Right atrium auricular region (tissue), 2 donors: ENCODE measurements at regions not wholly inside any gene's neighbourhood (a gene's known extent, or its start where the extent isn't known, plus 50 kb on each side); places are given as distances from the start of the nearest gene placed in this dataset.
"Not testable (repeated sequence)": the region's sequence is repeated elsewhere in the genome, so short reads cannot be mapped to it uniquely, and the experiment has no call there.

ENCODE experiments used
- DNase-seq: peaks from one replicate; pipeline ENCODE4 v3.0.0-alpha.2; 2019; ENCODE audit warnings: low spot score
- H3K27ac ChIP-seq, 2 donors: fragments of 200-600 bp; sonication (generic); 1 replicate in 1 of 2; 2 replicates in 1 of 2; pipeline ENCODE4 v1.5.1; 2016 to 2019
- H3K27me3 ChIP-seq, 2 donors: fragments of 200-600 bp; sonication (generic); one replicate each; pipeline versions ENCODE4 v1.5.1 to v1.6.0; 2017 to 2019
- H3K36me3 ChIP-seq: fragments of 200-600 bp; sonication (generic); one replicate; pipeline ENCODE4 v1.5.1; 2016
- H3K4me1 ChIP-seq, 2 donors: fragments of 200-600 bp; sonication (generic); one replicate each; pipeline versions ENCODE4 v1.5.1 to v1.6.0; 2017 to 2019
- H3K4me3 ChIP-seq, 2 donors: fragments of 200-600 bp; sonication (generic); 1 replicate in 1 of 2; 2 replicates in 1 of 2; pipeline ENCODE4 v1.5.1; 2017 to 2019; ENCODE audit warnings: mild to moderate bottlenecking in 1 of 2, moderate library complexity in 1 of 2
- H3K9me3 ChIP-seq, 2 donors: fragments of 200-600 bp; sonication (generic); one replicate each; pipeline ENCODE4 v1.5.1; 2019
- TF ChIP-seq, protein P1 (sequence below), 2 donors: fragments of 200-600 bp; sonication (generic); IDR thresholded peaks; one replicate each; pipeline ENCODE4 v1.5.1; 2019; ENCODE audit warnings: antibody characterized with exemption in 2 of 2

- no peaks in the 10 kb centered on the region for H3K36me3 ChIP-seq
- no peak overlapping the region for H3K4me3 ChIP-seq
- no peaks in the 10 kb centered on the region for H3K27me3 ChIP-seq
- no peaks in the 10 kb centered on the region for H3K4me1 ChIP-seq
- H3K9me3 ChIP-seq, result no peaks in the 10 kb centered on the region
- DNase-seq, result no peak
- TF ChIP-seq, protein P1, sequence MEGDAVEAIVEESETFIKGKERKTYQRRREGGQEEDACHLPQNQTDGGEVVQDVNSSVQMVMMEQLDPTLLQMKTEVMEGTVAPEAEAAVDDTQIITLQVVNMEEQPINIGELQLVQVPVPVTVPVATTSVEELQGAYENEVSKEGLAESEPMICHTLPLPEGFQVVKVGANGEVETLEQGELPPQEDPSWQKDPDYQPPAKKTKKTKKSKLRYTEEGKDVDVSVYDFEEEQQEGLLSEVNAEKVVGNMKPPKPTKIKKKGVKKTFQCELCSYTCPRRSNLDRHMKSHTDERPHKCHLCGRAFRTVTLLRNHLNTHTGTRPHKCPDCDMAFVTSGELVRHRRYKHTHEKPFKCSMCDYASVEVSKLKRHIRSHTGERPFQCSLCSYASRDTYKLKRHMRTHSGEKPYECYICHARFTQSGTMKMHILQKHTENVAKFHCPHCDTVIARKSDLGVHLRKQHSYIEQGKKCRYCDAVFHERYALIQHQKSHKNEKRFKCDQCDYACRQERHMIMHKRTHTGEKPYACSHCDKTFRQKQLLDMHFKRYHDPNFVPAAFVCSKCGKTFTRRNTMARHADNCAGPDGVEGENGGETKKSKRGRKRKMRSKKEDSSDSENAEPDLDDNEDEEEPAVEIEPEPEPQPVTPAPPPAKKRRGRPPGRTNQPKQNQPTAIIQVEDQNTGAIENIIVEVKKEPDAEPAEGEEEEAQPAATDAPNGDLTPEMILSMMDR (IDR thresholded peaks at IDR 0.05), result no peak
- H3K27ac ChIP-seq, result no peak overlapping the region
Observed at GRCh38 chr4:138632856-138633579, 382.6 kb upstream of the NOCT start.

- H3K27me3 ChIP-seq, result no peaks in the 10 kb centered on the region
- TF ChIP-seq, protein P1 (IDR thresholded peaks at IDR 0.05), result no peak
- no peak overlapping the region for H3K27ac ChIP-seq
- H3K4me1 ChIP-seq, result no peaks in the 10 kb centered on the region
- H3K4me3 ChIP-seq, result no peak overlapping the region
- no peaks in the 10 kb centered on the region for H3K9me3 ChIP-seq
- no peak for DNase-seq
- H3K36me3 ChIP-seq, result no peaks in the 10 kb centered on the region
Observed at GRCh38 chr4:138630666-138631065, 384.9 kb upstream of the NOCT start.

DNA sequence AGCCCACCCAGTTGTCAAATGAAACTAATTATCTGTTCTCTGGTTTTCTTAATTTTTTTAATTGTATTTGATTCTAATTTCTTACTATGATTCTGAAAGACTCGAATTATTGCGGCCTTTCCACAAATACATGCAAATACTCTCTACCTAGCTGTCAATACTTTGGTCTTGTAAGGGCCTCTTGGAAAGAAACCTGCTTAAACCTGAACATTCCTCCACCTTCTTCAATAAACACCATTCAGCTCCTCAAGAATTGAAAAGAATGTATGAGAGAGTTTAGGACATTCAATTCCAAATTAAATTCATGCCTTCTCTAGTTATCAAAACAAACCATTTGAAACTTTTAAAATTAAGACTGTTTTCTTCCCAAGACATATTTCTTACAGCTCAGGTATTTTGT, 385.9 kb upstream of the NOCT start:
- H3K27ac ChIP-seq, result no peak overlapping the region
- TF ChIP-seq, protein P1 (IDR thresholded peaks at IDR 0.05), result no peak
- DNase-seq, result no peak
- H3K27me3 ChIP-seq, result no peaks in the 10 kb centered on the region
- no peak overlapping the region for H3K4me3 ChIP-seq
- H3K4me1 ChIP-seq, result no peaks in the 10 kb centered on the region
- H3K36me3 ChIP-seq, result no peaks in the 10 kb centered on the region
- no peaks in the 10 kb centered on the region for H3K9me3 ChIP-seq

GRCh38 chr4:138627096-138627495, 384.9 kb upstream of the SLC7A11 start:
- no peaks in the 10 kb centered on the region for H3K36me3 ChIP-seq
- H3K27me3 ChIP-seq, result no peaks in the 10 kb centered on the region
- TF ChIP-seq, protein P1 (IDR thresholded peaks at IDR 0.05), result no peak
- H3K4me3 ChIP-seq, result no peak overlapping the region
- H3K4me1 ChIP-seq, result no peaks in the 10 kb centered on the region
- H3K27ac ChIP-seq, result no peak overlapping the region
- H3K9me3 ChIP-seq, result no peaks in the 10 kb centered on the region
- DNase-seq, result no peak

DNA sequence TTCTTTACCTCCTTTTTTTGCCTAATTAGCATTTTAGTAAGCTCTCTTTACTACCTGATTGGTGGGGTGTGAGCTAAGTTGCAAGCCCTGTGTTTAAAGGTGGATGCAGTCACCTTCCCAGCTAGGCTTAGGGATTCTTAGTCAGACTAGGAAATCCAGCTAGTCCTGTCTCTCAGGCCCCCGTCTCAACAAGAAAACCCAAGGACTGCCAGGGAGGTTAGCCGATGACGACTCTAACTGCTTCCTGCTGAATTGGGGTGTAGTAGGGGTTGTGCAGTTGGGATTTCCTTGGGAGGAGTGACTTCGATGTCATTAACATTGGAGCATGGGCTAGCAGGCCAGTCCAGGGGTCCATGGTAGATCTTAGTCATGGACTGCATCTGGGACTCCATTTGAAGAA, 380.2 kb upstream of the SLC7A11 start:
- not testable (repeated sequence) for H3K27me3 ChIP-seq, H3K4me3 ChIP-seq, H3K27ac ChIP-seq, H3K4me1 ChIP-seq, H3K36me3 ChIP-seq, DNase-seq
- H3K9me3 ChIP-seq, result peaks cover 8 to 11% of the 10 kb centered on the region in 2 donors

DNA sequence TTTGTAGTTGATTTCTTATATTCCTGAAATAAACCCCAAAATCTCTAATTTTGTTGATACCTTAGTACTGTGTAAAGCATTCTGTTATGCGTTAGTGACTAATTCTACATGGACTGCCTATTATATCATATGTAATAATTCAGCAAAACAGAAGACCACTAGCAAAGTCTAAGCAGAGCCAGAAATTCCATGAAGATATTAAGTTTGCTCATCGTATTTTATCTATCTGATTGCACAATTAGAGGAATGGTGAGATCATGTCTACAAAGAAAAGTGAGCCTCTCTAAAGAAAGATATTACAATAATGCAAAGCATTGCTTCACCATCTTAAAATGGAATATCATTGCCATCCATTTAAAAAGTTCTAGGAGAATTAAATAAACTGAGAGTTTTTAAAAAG, 374.6 kb upstream of the SLC7A11 start:
- Histone ChIP-seq H3K27me3 (no peaks in the 10 kb centered on the region), H3K4me3 (no peak overlapping the region), H3K9me3 (peaks cover 8 to 11% of the 10 kb centered on the region in 2 donors), H3K27ac (no peak overlapping the region), H3K4me1 (no peaks in the 10 kb centered on the region), H3K36me3 (no peaks in the 10 kb centered on the region)
- TF ChIP-seq, protein P1 (IDR thresholded peaks at IDR 0.05), result no peak
- no peak for DNase-seq
